ENCODE measurements at regions not wholly inside any gene's neighbourhood (a gene's known extent, or its start where the extent isn't known, plus 50 kb on each side); places are given as distances from the start of the nearest gene placed in this dataset.

- no peaks in the 10 kb centered on the region for H3K27me3 ChIP-seq
- H3K4me1 ChIP-seq: no peaks in the 10 kb centered on the region
- H3K27ac ChIP-seq: no peak overlapping the region
- H3K4me3 ChIP-seq: no peak overlapping the region
- no peak for TF ChIP-seq POLR2AphosphoS5 (IDR thresholded peaks at IDR 0.05)
- no peak for TF ChIP-seq CTCF (IDR thresholded peaks at IDR 0.05)
- no peak for TF ChIP-seq POLR2A (IDR thresholded peaks at IDR 0.05)
- intact Hi-C loops (cut with DNase I; ENCODE audit: low total_unique reads): no loop called here
- no peak for DNase-seq (ENCODE audit: low spot score in 2 of 2)
- no peaks in the 10 kb centered on the region for H3K9me3 ChIP-seq
- no peaks in the 10 kb centered on the region for H3K36me3 ChIP-seq
Observed at GRCh38 chr12:18008642-18009041, 81.4 kb downstream of the RERGL start.

- Histone ChIP-seq H3K4me1 (no peaks in the 10 kb centered on the region), H3K27ac (no peak overlapping the region), H3K27me3 (no peaks in the 10 kb centered on the region), H3K36me3 (no peaks in the 10 kb centered on the region), H3K4me3 (no peak overlapping the region), H3K9me3 (peaks cover 3 to 33% of the 10 kb centered on the region in 2 donors)
- intact Hi-C loops (cut with DNase I; ENCODE audit: low total_unique reads): loop anchor here (5.0 kb wide), 1 partner anchor 1083 kb away; no protein-coding TSS in a partner anchor
- DNase-seq (ENCODE audit: low spot score in 2 of 2): no peak
- TF ChIP-seq POLR2A (IDR thresholded peaks at IDR 0.05) (no peak), POLR2AphosphoS5 (IDR thresholded peaks at IDR 0.05) (no peak), CTCF (IDR thresholded peaks at IDR 0.05) (no peak)
Observed at GRCh38 chr12:17999174-17999801, 90.7 kb downstream of the RERGL start.

GRCh38 chr12:17992002-17992656 is 97.9 kb downstream of the RERGL start:
- TF ChIP-seq POLR2A (IDR thresholded peaks at IDR 0.05) (no peak), POLR2AphosphoS5 (IDR thresholded peaks at IDR 0.05) (no peak), CTCF (IDR thresholded peaks at IDR 0.05) (peak; percentile 32 to 36 (median 35))
- H3K4me3 ChIP-seq: no peak overlapping the region
- no peak for DNase-seq (ENCODE audit: low spot score in 2 of 2)

GRCh38 chr12:17982556-17982955 is 107.4 kb downstream of the RERGL start:
- no peaks in the 10 kb centered on the region for H3K27me3 ChIP-seq
- H3K4me1 ChIP-seq: no peaks in the 10 kb centered on the region
- no peaks in the 10 kb centered on the region for H3K9me3 ChIP-seq
- H3K4me3 ChIP-seq: no peak overlapping the region
- no peak for DNase-seq (ENCODE audit: low spot score in 2 of 2)
- no peaks in the 10 kb centered on the region for H3K36me3 ChIP-seq
- H3K27ac ChIP-seq: no peak overlapping the region
- TF ChIP-seq POLR2AphosphoS5 (IDR thresholded peaks at IDR 0.05) (no peak), CTCF (IDR thresholded peaks at IDR 0.05) (no peak), POLR2A (IDR thresholded peaks at IDR 0.05) (no peak)
- intact Hi-C loops (cut with DNase I; ENCODE audit: low total_unique reads): no loop called here

More at GRCh38 chr12:17992002-17992656, 97.9 kb downstream of the RERGL start:
- intact Hi-C loops (cut with DNase I; ENCODE audit: low total_unique reads): no loop called here
- no peaks in the 10 kb centered on the region for H3K36me3 ChIP-seq
- H3K9me3 ChIP-seq: no peaks in the 10 kb centered on the region
- H3K4me1 ChIP-seq: no peaks in the 10 kb centered on the region
- no peak overlapping the region for H3K27ac ChIP-seq
- H3K27me3 ChIP-seq: no peaks in the 10 kb centered on the region

- Histone ChIP-seq H3K9me3 (no peaks in the 10 kb centered on the region), H3K4me3 (no peak overlapping the region), H3K27me3 (no peaks in the 10 kb centered on the region), H3K4me1 (no peaks in the 10 kb centered on the region), H3K36me3 (no peaks in the 10 kb centered on the region), H3K27ac (no peak overlapping the region)
- intact Hi-C loops (cut with DNase I; ENCODE audit: low total_unique reads): no loop called here
- no peak for DNase-seq (ENCODE audit: low spot score in 2 of 2)
- no peak for TF ChIP-seq POLR2AphosphoS5 (IDR thresholded peaks at IDR 0.05)
- TF ChIP-seq POLR2A (IDR thresholded peaks at IDR 0.05): no peak
- TF ChIP-seq CTCF (IDR thresholded peaks at IDR 0.05): no peak
Observed at GRCh38 chr12:17976202-17976601, 113.8 kb downstream of the RERGL start.
